ENCODE measurements at regions not wholly inside any gene's neighbourhood (a gene's known extent, or its start where the extent isn't known, plus 50 kb on each side); places are given as distances from the start of the nearest gene placed in this dataset.
"Not testable (repeated sequence)": the region's sequence is repeated elsewhere in the genome, so short reads cannot be mapped to it uniquely, and the experiment has no call there.

GRCh38 chr16:31702796-31703195, 170.8 kb upstream of the ZNF267 start:
- no peak for DNase-seq

DNA sequence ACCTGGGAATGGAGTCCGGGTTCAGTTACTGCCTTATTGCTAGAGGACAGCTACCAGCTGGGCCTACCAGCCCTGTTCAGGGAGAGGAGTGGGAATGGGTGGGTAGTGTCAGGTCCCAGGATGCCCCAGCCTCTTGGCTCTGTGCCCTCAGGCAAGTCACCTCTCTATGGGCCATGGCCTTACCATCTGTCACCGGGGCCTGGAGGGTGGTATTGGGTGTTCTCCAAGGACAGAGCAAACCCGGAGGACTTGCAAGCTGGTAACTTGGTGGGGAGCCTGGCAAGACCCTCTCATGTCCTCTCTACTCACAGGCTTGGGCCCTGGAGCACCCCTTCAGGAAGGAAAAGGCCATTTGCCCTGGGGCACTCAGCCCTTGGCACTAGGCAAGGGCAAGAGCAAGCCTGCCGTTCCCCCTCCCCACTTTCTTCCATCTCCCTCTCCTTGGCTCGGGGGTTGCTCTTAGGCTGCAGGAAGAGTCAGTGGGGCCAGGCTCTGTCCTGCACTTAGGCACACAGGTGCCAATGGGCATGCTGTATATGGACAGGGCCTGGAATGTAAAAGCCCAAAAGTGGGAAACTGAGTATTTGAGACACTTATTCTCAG, 170.0 kb upstream of the ZNF267 start:
- no peak for DNase-seq

DNA sequence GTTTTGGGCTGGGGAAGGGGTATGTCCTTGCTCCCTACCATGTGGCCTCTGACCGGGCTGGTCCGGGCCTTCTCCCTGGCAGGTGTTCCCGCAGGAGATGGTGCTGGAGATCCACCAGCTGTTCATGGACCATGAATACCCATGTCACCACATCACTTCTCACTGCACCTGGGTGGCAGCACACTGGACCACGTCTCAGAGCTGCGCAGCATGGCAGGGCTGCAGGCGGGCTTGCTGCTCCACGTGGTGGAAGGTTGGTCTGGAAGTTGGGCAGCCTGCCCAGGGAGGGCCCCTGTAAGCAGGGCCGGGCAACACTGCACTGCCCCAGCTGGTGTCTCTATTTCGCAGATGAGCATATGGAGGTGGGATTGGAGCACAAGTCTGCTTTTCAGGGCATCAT, 169.5 kb upstream of the ZNF267 start:
- no peak for DNase-seq

DNA sequence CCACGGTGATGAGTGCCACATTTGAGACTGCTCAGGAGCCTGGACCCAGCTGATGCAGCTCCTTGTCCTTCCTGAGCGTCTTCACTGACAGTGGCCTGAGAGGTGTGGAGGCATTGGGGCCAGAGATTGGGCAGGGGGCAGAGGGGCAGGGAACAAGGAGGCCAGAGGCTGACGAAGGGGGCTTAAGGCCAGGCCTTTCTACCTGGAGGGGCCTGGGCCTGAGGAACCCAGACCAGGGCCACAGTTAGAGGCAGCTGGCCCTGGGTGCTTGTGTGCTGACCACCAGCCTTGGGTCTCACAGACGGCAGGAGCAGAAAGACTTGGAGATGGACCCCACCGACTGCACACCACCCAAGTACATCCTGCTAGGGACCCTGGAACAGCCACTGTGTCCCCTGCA, 168.2 kb upstream of the ZNF267 start:
- DNase-seq: no peak

DNA sequence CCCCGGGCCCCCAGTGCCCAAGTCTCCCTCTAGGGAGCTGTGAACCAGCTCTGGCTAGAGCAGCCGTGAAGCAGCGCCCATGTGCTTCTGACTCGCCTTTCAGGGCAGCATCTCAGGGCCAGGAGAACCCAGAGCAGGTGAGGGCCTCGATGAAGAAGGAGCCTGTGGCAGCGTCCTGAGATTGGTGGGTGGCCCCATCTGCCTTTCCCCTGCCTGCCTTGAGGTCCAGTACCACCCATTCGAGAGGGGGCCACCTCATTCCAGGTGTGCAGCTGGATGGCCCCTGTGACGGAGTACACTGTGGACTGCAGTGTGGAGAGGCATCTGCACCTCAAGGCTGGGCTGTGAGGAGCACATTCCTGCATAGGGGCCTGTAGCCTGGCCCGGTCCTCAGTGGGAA, 167.3 kb upstream of the ZNF267 start:
- no peak for DNase-seq

DNA sequence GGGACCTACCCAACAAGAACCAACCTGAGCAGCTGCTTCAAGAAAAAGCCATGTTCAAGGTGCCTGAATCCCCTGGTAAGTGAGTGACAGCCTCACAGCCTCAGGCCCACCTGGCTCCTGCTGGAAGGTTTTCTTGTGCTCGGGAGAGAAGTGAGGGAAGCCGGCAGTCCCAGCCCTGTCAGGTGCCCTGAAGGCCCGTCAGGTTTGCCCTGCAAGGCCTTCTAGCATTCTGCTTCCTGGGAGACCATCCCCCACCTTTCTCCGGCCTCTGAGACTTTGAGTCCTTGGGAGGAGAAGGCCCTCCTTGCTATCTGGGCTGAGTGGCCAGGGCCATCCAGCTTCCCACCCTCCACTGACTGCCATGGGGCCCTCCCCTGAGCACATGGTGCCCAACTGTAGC, 166.7 kb upstream of the ZNF267 start:
- DNase-seq: no peak

GRCh38 chr16:31707743-31708335, 165.8 kb upstream of the ZNF267 start:
- no peak for DNase-seq

- no peak for DNase-seq
Observed at GRCh38 chr16:31708348-31708747, 165.3 kb upstream of the ZNF267 start.

GRCh38 chr16:31709181-31709580, 164.4 kb upstream of the ZNF267 start:
- DNase-seq: no peak

- no peak for DNase-seq
Observed at GRCh38 chr16:31710134-31710533, 163.5 kb upstream of the ZNF267 start.

DNA sequence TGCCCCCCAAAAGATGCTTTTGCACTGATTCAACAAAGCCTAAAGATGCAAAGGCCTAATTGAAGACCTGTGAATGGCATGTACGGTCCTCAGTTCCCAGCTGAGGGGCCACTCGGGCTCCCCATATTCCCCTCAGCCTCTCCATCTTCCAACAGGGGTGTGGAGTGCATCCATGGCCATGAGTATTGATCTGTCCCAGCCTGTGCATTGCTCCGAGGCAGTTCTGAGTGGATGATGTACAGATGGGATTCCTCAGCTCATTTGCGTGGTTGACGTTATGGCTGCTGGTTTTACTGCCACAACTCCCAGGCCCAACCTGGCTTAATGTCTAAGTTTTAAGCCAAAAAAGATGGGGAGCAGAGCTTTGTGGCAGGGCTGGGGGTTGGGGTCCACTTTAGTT, 162.7 kb upstream of the ZNF267 start:
- DNase-seq: no peak

DNA sequence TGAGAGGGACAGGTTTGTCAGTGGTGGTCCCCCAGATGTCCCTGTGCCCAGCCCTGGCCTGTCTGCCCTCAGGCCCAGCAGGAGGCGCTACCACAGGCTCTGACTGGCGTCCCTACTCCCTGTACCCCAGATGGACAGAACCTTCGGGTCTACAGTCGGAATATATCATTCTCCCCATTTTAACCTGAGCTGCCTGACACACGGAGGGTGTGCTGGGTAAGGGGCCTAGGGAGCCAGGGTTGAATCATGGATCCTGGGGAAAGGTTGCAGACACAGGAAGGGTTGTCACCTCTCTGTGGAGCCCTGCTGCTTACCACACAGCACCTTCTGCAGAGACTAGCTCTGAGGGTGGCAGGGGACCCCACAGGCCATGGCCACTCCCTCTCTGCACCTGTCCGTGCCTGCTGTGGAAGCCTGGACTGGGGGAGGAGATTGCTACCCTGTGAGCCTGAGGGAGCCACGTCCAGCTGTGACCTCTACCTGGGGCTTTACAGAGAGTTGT, 162.2 kb upstream of the ZNF267 start:
- no peak for DNase-seq

- DNase-seq: no peak
Observed at GRCh38 chr16:31712064-31712540, 161.5 kb upstream of the ZNF267 start.

DNA sequence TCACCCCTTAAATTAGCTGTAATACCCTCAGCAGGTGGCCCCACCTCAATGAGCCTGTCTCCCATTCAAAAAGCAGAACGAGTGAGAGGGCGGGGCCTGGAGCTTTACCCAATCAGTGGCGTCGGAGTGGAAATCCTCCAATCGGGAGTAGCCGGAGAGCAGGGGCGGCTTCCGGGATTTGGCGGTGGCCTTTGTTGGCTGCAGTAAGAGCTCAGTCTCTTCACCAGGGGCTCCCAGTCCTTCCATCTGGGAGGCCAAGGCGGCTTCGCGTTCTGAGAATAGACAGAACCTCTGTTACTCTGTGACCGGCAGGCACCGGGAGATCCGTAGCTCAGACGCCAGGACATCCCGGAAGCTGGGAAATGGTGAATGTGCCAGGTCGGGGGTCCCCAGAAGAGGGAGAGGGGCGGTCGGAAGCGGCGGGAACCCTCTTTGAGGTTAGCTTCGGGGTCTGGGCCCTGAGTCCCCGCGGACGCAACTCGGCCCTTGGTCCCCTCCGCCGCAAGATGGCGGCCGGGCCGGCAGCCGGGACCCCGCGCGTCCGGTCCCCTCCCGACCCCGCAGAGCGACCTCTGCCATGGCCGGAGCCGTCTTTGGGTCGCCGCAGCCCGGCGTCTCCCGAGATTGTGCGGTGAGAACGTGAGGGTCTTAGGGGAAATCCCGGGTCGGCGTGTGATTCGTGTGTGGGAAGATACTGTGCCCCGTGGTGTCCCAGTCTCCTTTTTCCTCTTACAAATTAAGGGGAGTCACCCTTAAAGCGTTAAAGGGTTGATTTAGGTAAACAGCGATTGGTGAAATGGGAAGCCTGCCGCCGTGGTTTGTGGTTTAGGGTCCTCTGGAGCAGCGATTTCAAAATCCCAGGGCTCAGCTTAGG, 160.3 kb upstream of the ZNF267 start:
- peak; percentile 93 for DNase-seq

DNA sequence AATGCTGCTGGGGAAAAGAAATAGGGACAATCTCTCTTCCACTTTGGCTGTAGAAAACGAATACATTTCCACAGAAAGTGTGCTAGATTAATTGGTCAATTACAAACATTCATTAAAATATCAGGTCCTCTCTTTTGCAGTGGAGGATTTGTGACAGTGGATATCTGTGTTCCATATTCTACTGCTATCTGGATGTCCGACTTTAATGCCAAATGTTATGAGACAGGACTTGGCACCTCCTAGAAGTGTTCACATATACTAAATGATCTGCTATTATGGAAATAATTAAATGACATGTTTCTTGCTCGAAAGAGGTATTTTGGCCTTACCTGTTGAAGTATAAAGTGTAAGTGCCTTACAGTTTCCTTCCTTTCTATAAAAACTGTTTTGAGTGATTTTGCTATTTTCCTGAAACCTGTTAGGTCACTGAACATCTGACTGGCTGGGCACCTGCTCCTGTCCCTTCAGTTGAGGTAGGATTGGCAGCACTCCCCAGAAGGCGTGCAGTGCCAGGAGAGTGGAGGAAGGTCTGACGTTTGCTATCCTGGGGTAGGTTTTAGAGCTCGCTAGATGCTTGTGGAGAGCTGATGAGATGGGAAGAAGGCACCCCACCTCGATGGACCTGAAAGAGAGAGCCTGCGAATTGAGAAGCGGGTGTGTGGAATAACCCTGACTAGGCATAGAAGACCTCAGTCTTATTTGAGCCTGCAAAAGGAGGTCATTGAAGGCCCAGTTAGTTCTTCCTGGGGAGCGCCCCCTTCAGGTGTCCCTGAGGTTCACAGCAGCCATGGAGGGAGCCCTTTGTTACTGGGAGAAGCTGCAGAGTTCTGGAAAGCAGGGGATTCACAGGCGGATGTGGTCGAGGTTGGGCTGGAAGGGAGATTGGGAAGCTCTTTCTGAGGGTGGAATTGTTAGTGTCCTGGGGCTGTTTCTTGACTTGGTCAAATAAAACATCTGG, 159.4 kb upstream of the ZNF267 start:
- DNase-seq: no peak

GRCh38 chr16:31714903-31715504, 158.6 kb upstream of the ZNF267 start:
- DNase-seq: no peak

GRCh38 chr16:31715915-31716314, 157.7 kb upstream of the ZNF267 start:
- DNase-seq: no peak

GRCh38 chr16:31718998-31719397, 154.6 kb upstream of the ZNF267 start:
- DNase-seq: no peak

- no peak for DNase-seq
Observed at GRCh38 chr16:31727553-31727952, 146.1 kb upstream of the ZNF267 start.

DNA sequence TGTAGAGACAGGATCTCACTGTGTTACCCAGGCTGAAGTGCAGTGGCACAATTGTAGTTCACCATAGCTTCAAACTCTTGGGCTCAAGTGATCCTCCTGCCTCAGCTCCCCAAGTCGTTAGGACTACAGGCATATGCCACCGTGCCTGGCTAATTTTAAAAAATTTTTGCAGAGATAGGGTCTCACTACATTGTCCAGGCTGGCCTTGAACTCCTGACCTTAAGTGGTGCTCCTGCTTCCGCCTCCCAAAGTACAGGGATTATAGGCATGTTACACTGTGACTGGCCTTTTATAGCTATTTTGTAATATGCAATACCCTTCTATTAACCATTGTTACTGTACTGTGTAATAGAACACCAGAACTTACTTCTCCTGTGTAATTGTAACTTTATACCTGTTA, 139.3 kb upstream of the ZNF267 start:
- DNase-seq: no peak

DNA sequence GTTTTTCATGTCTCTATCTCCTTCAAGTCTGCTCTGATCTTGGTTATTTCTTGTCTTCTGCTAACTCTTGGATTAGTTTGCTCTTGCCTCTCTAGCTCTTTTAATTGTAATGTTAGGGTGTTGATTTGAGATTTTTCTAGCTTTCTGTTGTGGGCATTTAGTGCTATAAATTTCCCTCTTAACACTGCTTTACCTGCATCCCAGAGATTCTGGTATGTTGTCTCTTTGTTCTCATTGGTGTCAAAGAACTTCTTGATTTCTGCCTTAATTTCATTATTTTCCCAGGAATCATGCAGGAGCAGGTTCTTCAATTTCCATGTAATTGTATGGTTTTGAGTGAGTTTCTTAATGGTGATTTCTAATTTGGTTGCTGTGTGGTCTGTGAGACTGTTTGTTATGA, 128.5 kb upstream of the ZNF267 start:
- not testable (repeated sequence) for DNase-seq

DNA sequence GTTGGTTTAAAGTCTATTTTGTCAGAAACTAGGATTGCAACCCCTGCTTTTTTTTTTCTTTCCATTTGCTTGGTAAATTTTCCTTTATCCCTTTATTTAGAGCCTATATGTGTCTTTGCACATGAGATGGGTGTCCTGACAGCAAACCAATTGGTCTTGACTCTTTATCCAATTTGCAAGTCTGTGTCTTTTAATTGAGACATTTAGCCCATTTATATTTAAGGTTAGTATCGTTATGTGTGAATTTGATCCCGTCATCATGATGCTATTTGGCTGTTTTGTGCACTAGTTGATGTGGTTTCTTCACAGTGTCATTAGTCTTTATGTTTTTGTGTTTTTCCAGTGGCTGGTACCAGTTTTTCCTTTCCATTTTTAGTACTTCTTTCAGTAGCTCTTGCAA, 127.7 kb upstream of the ZNF267 start:
- no peak for DNase-seq

Measured in DMS153 (cell line).